H1 (cell line): ENCODE measurements at regions not wholly inside any gene's neighbourhood (a gene's known extent, or its start where the extent isn't known, plus 50 kb on each side); places are given as distances from the start of the nearest gene placed in this dataset.

Experiments used
- CTCF ChIA-PET: fragments of 300-600 bp; sonication (Branson Sonifier 250); formaldehyde crosslinking; loops from one replicate; lab custom pipeline; 2021; ENCODE audit not compliant: partially characterized antibody; lab: Charles Lee
- POLR2A ChIA-PET: fragments of 300-600 bp; sonication (Branson Sonifier 250); formaldehyde crosslinking; loops from one replicate; lab custom pipeline; 2021; ENCODE audit warnings: inconsistent platforms; ENCODE audit not compliant: partially characterized antibody; lab: Charles Lee
- DNase-seq, 2 experiments: peaks; one replicate each; pipeline versions ENCODE4 v3.0.0 to v3.0.0-alpha.2; 2010 to 2022; ENCODE audit warnings: low spot score in 2 of 2, low read depth in 1 of 2, mixed read lengths in 1 of 2
- FAIRE-seq: peaks from 2 replicates; lab custom pipeline; 2011; peaks lifted over from hg19 to GRCh38; lab: Jason Lieb, UNC
- H2AFZ ChIP-seq: 2 replicates; pipeline ENCODE4 v1.8.1; 2012; ENCODE audit warnings: low read length, inconsistent platforms
- H2AK5ac ChIP-seq: 2 replicates; pipeline ENCODE4 v1.6.1; 2013; ENCODE audit warnings: low read depth, low read length
- H2BK120ac ChIP-seq: replicated peaks from 2 replicates; pipeline ENCODE3; 2013; ENCODE audit warnings: low read depth, low read length, inconsistent platforms
- H2BK12ac ChIP-seq: 2 replicates; pipeline ENCODE4 v1.6.1; 2013; ENCODE audit warnings: low read depth, low read length
- H2BK15ac ChIP-seq: 2 replicates; pipeline ENCODE4 v1.6.1; 2013; ENCODE audit warnings: low read length
- H2BK20ac ChIP-seq: 2 replicates; pipeline ENCODE4 v1.6.1; 2013; ENCODE audit warnings: low read length
- H2BK5ac ChIP-seq: 2 replicates; pipeline ENCODE4 v1.6.1; 2013; ENCODE audit warnings: low read depth, low read length
- H3K14ac ChIP-seq: 2 replicates; pipeline ENCODE4 v1.6.1; 2013; ENCODE audit warnings: inconsistent platforms; ENCODE audit not compliant: insufficient read length
- H3K18ac ChIP-seq: 2 replicates; pipeline ENCODE4 v1.6.1; 2013; ENCODE audit warnings: low read length; ENCODE audit errors: extremely low read depth
- H3K23ac ChIP-seq: 2 replicates; pipeline ENCODE4 v1.6.1; 2013; ENCODE audit warnings: inconsistent platforms; ENCODE audit not compliant: insufficient read length
- H3K23me2 ChIP-seq: 2 replicates; pipeline ENCODE4 v1.6.1; 2013; ENCODE audit warnings: low read depth, low read length
- H3K27ac ChIP-seq: 2 replicates; pipeline ENCODE4 v1.6.1; 2011; ENCODE audit warnings: low read depth, low read length, inconsistent platforms
- H3K27me3 ChIP-seq, 4 experiments: replicated peaks in 1 of 4; 1 replicate in 1 of 4; 2 replicates in 3 of 4; pipeline versions ENCODE4 v1.6.1 to v1.8.1; 2011 to 2013; ENCODE audit warnings: low read length in 3 of 4, mild to moderate bottlenecking in 3 of 4, inconsistent platforms in 2 of 4, mixed read lengths in 2 of 4, moderate library complexity in 1 of 4; ENCODE audit not compliant: control insufficient read depth in 3 of 4, insufficient read depth in 3 of 4; ENCODE audit errors: extremely low read depth in 1 of 4
- H3K36me3 ChIP-seq, 4 experiments: 2 replicates each; pipeline versions ENCODE4 v1.6.1 to v1.8.1; 2011 to 2013; ENCODE audit warnings: mild to moderate bottlenecking in 4 of 4, low read length in 3 of 4, moderate library complexity in 2 of 4, control low read depth in 1 of 4, inconsistent platforms in 1 of 4; ENCODE audit not compliant: insufficient read depth in 4 of 4, control insufficient read depth in 2 of 4
- H3K4ac ChIP-seq: replicated peaks from 2 replicates; pipeline ENCODE3; 2013; ENCODE audit warnings: low read length, low read depth, mixed read lengths, inconsistent platforms; ENCODE audit not compliant: insufficient read length
- H3K4me1 ChIP-seq, 4 experiments: replicated peaks in 1 of 4; 1 replicate in 1 of 4; 2 replicates in 3 of 4; pipeline versions ENCODE4 v1.6.1 to v1.8.1; 2011 to 2013; ENCODE audit warnings: low read length in 3 of 4, inconsistent platforms in 2 of 4, mixed read lengths in 1 of 4; ENCODE audit not compliant: insufficient read depth in 4 of 4, control insufficient read depth in 3 of 4
- H3K4me2 ChIP-seq, 2 experiments: 2 replicates each; pipeline versions ENCODE4 v1.6.1 to v1.8.1; 2011 to 2013; ENCODE audit warnings: low read depth in 2 of 2, low read length in 2 of 2, control low read depth in 1 of 2, inconsistent platforms in 1 of 2, mild to moderate bottlenecking in 1 of 2; ENCODE audit not compliant: insufficient read depth in 1 of 2
- H3K4me3 ChIP-seq, 4 experiments: fragments of 200-600, 300-600 bp in 1 of 4; sonication (generic), shearing (Covaris generic), sonication (Bioruptor Twin) in 1 of 4; 2 replicates each; pipeline versions ENCODE4 v1.5.1 to v1.8.1; 2011 to 2016; ENCODE audit warnings: low read length in 4 of 4, low read depth in 3 of 4, control low read depth in 2 of 4, inconsistent platforms in 2 of 4, mild to moderate bottlenecking in 2 of 4, mixed read lengths in 1 of 4, moderate library complexity in 1 of 4; ENCODE audit not compliant: insufficient read depth in 2 of 4; ENCODE audit errors: extremely low read depth in 1 of 4
- H3K56ac ChIP-seq: replicated peaks from 2 replicates; pipeline ENCODE3; 2013; ENCODE audit warnings: low read depth, mild to moderate bottlenecking, mixed read lengths, low read length, inconsistent platforms; ENCODE audit not compliant: insufficient read length
- H3K79me1 ChIP-seq: 2 replicates; pipeline ENCODE4 v1.6.1; 2013; ENCODE audit warnings: low read depth, low read length, control low read depth
- H3K79me2 ChIP-seq, 2 experiments: 2 replicates each; pipeline versions ENCODE4 v1.6.1 to v1.8.1; 2012 to 2013; ENCODE audit warnings: low read length in 2 of 2, mild to moderate bottlenecking in 2 of 2, inconsistent platforms in 1 of 2; ENCODE audit not compliant: insufficient read depth in 2 of 2, control insufficient read depth in 1 of 2
- H3K9ac ChIP-seq, 4 experiments: replicated peaks in 1 of 4; 1 replicate in 1 of 4; 2 replicates in 3 of 4; pipeline versions ENCODE4 v1.6.1 to v1.8.1; 2011 to 2013; ENCODE audit warnings: low read depth in 3 of 4, low read length in 3 of 4, control low read depth in 2 of 4, mild to moderate bottlenecking in 2 of 4, moderate library complexity in 2 of 4, inconsistent platforms in 1 of 4; ENCODE audit errors: extremely low read depth in 1 of 4
- H3K9me3 ChIP-seq, 2 experiments: 2 replicates each; pipeline versions ENCODE4 v1.6.1 to v1.8.1; 2012 to 2013; ENCODE audit warnings: mild to moderate bottlenecking in 2 of 2, moderate library complexity in 2 of 2, control low read depth in 1 of 2, inconsistent platforms in 1 of 2, low read depth in 1 of 2, low read length in 1 of 2, mixed read lengths in 1 of 2; ENCODE audit not compliant: insufficient read depth in 2 of 2
- H4K20me1 ChIP-seq, 2 experiments: replicated peaks in 1 of 2; 2 replicates each; pipeline versions ENCODE3 to v1.8.1; 2011 to 2013; ENCODE audit warnings: inconsistent platforms in 2 of 2, low read length in 2 of 2, mild to moderate bottlenecking in 1 of 2; ENCODE audit not compliant: insufficient read depth in 2 of 2, control insufficient read depth in 1 of 2
- H4K5ac ChIP-seq: 2 replicates; pipeline ENCODE4 v1.6.1; 2013; ENCODE audit warnings: low read length, low read depth, mixed read lengths, inconsistent platforms; ENCODE audit not compliant: insufficient read length
- H4K8ac ChIP-seq: 2 replicates; pipeline ENCODE4 v1.8.0; 2013; ENCODE audit warnings: mild to moderate bottlenecking, moderate library complexity, low read length, inconsistent platforms; ENCODE audit not compliant: insufficient read depth; ENCODE audit errors: extremely low read depth
- H4K91ac ChIP-seq: replicated peaks from 2 replicates; pipeline ENCODE3; 2013; ENCODE audit warnings: low read length, mixed read lengths, inconsistent platforms; ENCODE audit not compliant: insufficient read length
- ASH2L ChIP-seq: fragments of 200-600, 300-600 bp; sonication (generic); IDR thresholded peaks from one replicate; pipeline ENCODE4 v1.7.1; 2017; ENCODE audit warnings: low read length
- E2F6 ChIP-seq: IDR thresholded peaks from 2 replicates; pipeline ENCODE4 v1.6.1; 2012; ENCODE audit warnings: inconsistent platforms
- JUN ChIP-seq: IDR thresholded peaks from 2 replicates; pipeline ENCODE4 v1.6.1; 2011; ENCODE audit warnings: low read depth, mild to moderate bottlenecking, improper control_type of control experiment, low read length
- MAFK ChIP-seq: IDR thresholded peaks from 2 replicates; pipeline ENCODE4 v1.6.1; 2012; ENCODE audit warnings: low read depth, mild to moderate bottlenecking, improper control_type of control experiment, low read length
- RAD21 ChIP-seq, 2 experiments: IDR thresholded peaks in 1 of 2; conservative IDR thresholded peaks in 1 of 2; 2 replicates each; pipeline ENCODE4 v1.6.1; 2011; ENCODE audit warnings: low read depth in 2 of 2, low read length in 2 of 2, improper control_type of control experiment in 1 of 2, inconsistent platforms in 1 of 2, mild to moderate bottlenecking in 1 of 2, moderate library complexity in 1 of 2
- WGBS, 2 experiments: shearing (Covaris generic) in 1 of 2; methylation state at CpG; one replicate each; pipeline versions ENCODE4 v1.1.6 to v1.1.7; 2013 to 2015; ENCODE audit warnings: low lambda C conversion rate in 2 of 2, mixed read lengths in 2 of 2, inconsistent platforms in 1 of 2, low coverage in 1 of 2, missing lambda C conversion rate in 1 of 2; ENCODE audit not compliant: insufficient replicate concordance in 2 of 2, insufficient coverage in 1 of 2, insufficient read length in 1 of 2; ENCODE audit errors: extremely low coverage in 1 of 2, missing lambda C conversion rate in 1 of 2; 5-methylcytosine and 5-hydroxymethylcytosine counted together

- Histone ChIP-seq H3K4ac (no peak overlapping the region), H3K79me1 (no peaks in the 10 kb centered on the region), H3K18ac (no peak overlapping the region), H3K36me3 (no peaks in the 10 kb centered on the region), H3K14ac (no peak overlapping the region), H3K27me3 (no peaks in the 10 kb centered on the region), H3K79me2 (no peaks in the 10 kb centered on the region), H3K4me3 (no peak overlapping the region), H4K91ac (no peak overlapping the region), H2BK20ac (no peak overlapping the region), H3K27ac (no peak overlapping the region), H2AFZ (no peak overlapping the region), H4K20me1 (no peaks in the 10 kb centered on the region), H2BK120ac (no peak overlapping the region), H3K4me1 (no peaks in the 10 kb centered on the region), H3K4me2 (no peak overlapping the region), H3K9ac (no peak overlapping the region), H4K8ac (no peak overlapping the region), H2BK15ac (no peak overlapping the region), H3K9me3 (no peaks in the 10 kb centered on the region), H3K23ac (no peak overlapping the region), H2BK5ac (no peak overlapping the region), H4K5ac (no peak overlapping the region), H2AK5ac (no peak overlapping the region), H3K23me2 (no peaks in the 10 kb centered on the region), H2BK12ac (0 out of 2 replicates have a peak overlapping the region, but pooled peaks have one; percentile 75), H3K56ac (no peak overlapping the region)
- WGBS, 2 experiments: 91% methylated on average over 2 of the region's 2 CpGs; no CpG with 5 or more reads in 1 of the 2 experiments
- POLR2A ChIA-PET: no interaction called here
- CTCF ChIA-PET: interaction anchor here (0.7 to 1.5 kb wide), 4 partner anchors 12 to 641 kb away, joined by 3 to 4 read pairs (median 3); no protein-coding TSS in a partner anchor
- FAIRE-seq (no peak), DNase-seq (no peak)
- no peak for TF ChIP-seq RAD21 (IDR thresholded peaks at IDR 0.05 in 1 of 2, conservative IDR thresholded peaks at IDR 0.05 in 1 of 2; ENCODE audit: low read depth in 2 of 2, low read length in 2 of 2)
- no peak for TF ChIP-seq JUN
- TF ChIP-seq E2F6: no peak
- no peak for TF ChIP-seq MAFK
- no peak for TF ChIP-seq ASH2L
These were observed 738.7 kb upstream of the LRRTM4 start for GRCh38 chr2:78260861-78261260.
